IMR-90 (cell line): ENCODE measurements at regions not wholly inside any gene's neighbourhood (a gene's known extent, or its start where the extent isn't known, plus 50 kb on each side); places are given as distances from the start of the nearest gene placed in this dataset.

Experiments
- ATAC-seq: fragments of 200-7000 bp; cut with Tn5 transposase; 2 replicates; pipeline ENCODE4 v1.9.1; 2020; ENCODE audit warnings: low read depth, mild to moderate bottlenecking, moderate library complexity
- BruUV-seq: library from RNA; stranded (reverse); fragments of 400-500 nt; replicated peaks from 2 replicates; lab custom pipeline; 2021; lab: Mats Ljungman, UMichigan
- CTCF ChIA-PET: fragments of 300-600 bp; formaldehyde crosslinking; extraction: SDS; loops from one replicate; lab custom pipeline; 2021; ENCODE audit warnings: antibody characterized with exemption; lab: Yijun Ruan, JAX
- POLR2A ChIA-PET: fragments of 300-600 bp; sonication (Branson Sonifier 250); formaldehyde crosslinking; loops from one replicate; lab custom pipeline; 2022; ENCODE audit warnings: antibody characterized with exemption; ENCODE audit not compliant: unreplicated experiment; lab: Charles Lee
- DNase-seq: peaks from one replicate; pipeline ENCODE4 v3.0.0; 2013
- H2AFZ ChIP-seq: replicated peaks from 2 replicates; pipeline ENCODE3; 2013; ENCODE audit warnings: low read length, mild to moderate bottlenecking; ENCODE audit not compliant: poor library complexity
- H2AK5ac ChIP-seq: 2 replicates; pipeline ENCODE4 v1.6.1; 2013; ENCODE audit warnings: low read depth, low read length, inconsistent platforms
- H2AK9ac ChIP-seq: replicated peaks from 2 replicates; pipeline ENCODE3; 2013; ENCODE audit warnings: mild to moderate bottlenecking, low read depth, low read length, moderate library complexity; ENCODE audit not compliant: poor library complexity
- H2BK120ac ChIP-seq: 2 replicates; pipeline ENCODE4 v1.6.1; 2013; ENCODE audit warnings: low read depth, low read length, inconsistent platforms
- H2BK15ac ChIP-seq: 3 replicates; pipeline ENCODE4 v1.6.1; 2013; ENCODE audit warnings: low read depth, low read length, inconsistent platforms
- H2BK20ac ChIP-seq: 2 replicates; pipeline ENCODE4 v1.6.1; 2013; ENCODE audit warnings: low read depth, mild to moderate bottlenecking, inconsistent platforms, low read length, moderate library complexity
- H2BK5ac ChIP-seq: 2 replicates; pipeline ENCODE4 v1.6.1; 2013; ENCODE audit warnings: mild to moderate bottlenecking, low read depth, low read length, inconsistent platforms; ENCODE audit not compliant: poor library complexity, severe bottlenecking
- H3K14ac ChIP-seq: replicated peaks from 2 replicates; pipeline ENCODE4 v1.6.1; 2013; ENCODE audit warnings: low read depth, low read length, inconsistent platforms
- H3K18ac ChIP-seq: 2 replicates; pipeline ENCODE4 v1.6.1; 2013; ENCODE audit warnings: low read depth, low read length, control low read depth
- H3K23ac ChIP-seq: 2 replicates; pipeline ENCODE4 v1.6.1; 2013; ENCODE audit warnings: low read depth, low read length, inconsistent platforms
- H3K27ac ChIP-seq: 2 replicates; pipeline ENCODE4 v1.5.1; 2013; ENCODE audit warnings: mild to moderate bottlenecking, control low read depth, low read length; ENCODE audit not compliant: insufficient read depth
- H3K27me3 ChIP-seq: 2 replicates; pipeline ENCODE4 v1.6.1; 2013; ENCODE audit warnings: low read length; ENCODE audit not compliant: control insufficient read depth, insufficient read depth
- H3K36me3 ChIP-seq: 2 replicates; pipeline ENCODE4 v1.6.1; 2013; ENCODE audit warnings: low read length, mixed read lengths; ENCODE audit not compliant: control insufficient read depth, insufficient read depth
- H3K4ac ChIP-seq: 2 replicates; pipeline ENCODE4 v1.6.1; 2013; ENCODE audit warnings: low read depth, low read length, inconsistent platforms
- H3K4me1 ChIP-seq: 2 replicates; pipeline ENCODE4 v1.6.1; 2013; ENCODE audit warnings: low read length, mixed read lengths; ENCODE audit not compliant: control insufficient read depth, insufficient read depth
- H3K4me2 ChIP-seq: 2 replicates; pipeline ENCODE4 v1.6.1; 2013; ENCODE audit warnings: low read depth, mild to moderate bottlenecking, control low read depth, low read length, moderate library complexity
- H3K4me3 ChIP-seq: 2 replicates; pipeline ENCODE4 v1.5.1; 2013; ENCODE audit warnings: low read depth, mild to moderate bottlenecking, control low read depth, low read length, moderate library complexity; ENCODE audit not compliant: insufficient read depth
- H3K56ac ChIP-seq: 2 replicates; pipeline ENCODE4 v1.6.1; 2013; ENCODE audit warnings: low read length, inconsistent platforms; ENCODE audit not compliant: insufficient read depth; ENCODE audit errors: extremely low read depth
- H3K79me1 ChIP-seq, 2 experiments: 2 replicates each; pipeline ENCODE4 v1.6.1; 2013; ENCODE audit warnings: low read length in 2 of 2, inconsistent platforms in 1 of 2, low read depth in 1 of 2
- H3K9ac ChIP-seq: 2 replicates; pipeline ENCODE4 v1.6.1; 2013; ENCODE audit warnings: low read depth, low read length, control low read depth
- H3K9me1 ChIP-seq: 2 replicates; pipeline ENCODE4 v1.6.1; 2013; ENCODE audit warnings: low read length, inconsistent platforms; ENCODE audit not compliant: insufficient read depth
- H3K9me3 ChIP-seq: 2 replicates; pipeline ENCODE4 v1.6.1; 2013; ENCODE audit warnings: low read length; ENCODE audit not compliant: control insufficient read depth, insufficient read depth
- H4K20me1 ChIP-seq: 2 replicates; pipeline ENCODE4 v1.6.1; 2013; ENCODE audit warnings: low read length, inconsistent platforms; ENCODE audit not compliant: insufficient read depth
- H4K5ac ChIP-seq: 2 replicates; pipeline ENCODE4 v1.6.1; 2013; ENCODE audit warnings: mild to moderate bottlenecking, low read depth, low read length, control low read depth
- H4K8ac ChIP-seq, 2 experiments: 2 replicates each; pipeline ENCODE4 v1.6.1; 2013; ENCODE audit warnings: low read depth in 2 of 2, low read length in 2 of 2, control low read depth in 1 of 2, inconsistent platforms in 1 of 2
- H4K91ac ChIP-seq: 2 replicates; pipeline ENCODE4 v1.6.1; 2013; ENCODE audit warnings: low read depth, low read length, inconsistent platforms; ENCODE audit not compliant: insufficient read depth
- BHLHE40 ChIP-seq: fragments of 150-350 bp; IDR thresholded peaks from 2 replicates; pipeline ENCODE4 v1.6.1; 2016; ENCODE audit warnings: mild to moderate bottlenecking, low read depth, low read length
- CEBPB ChIP-seq: IDR thresholded peaks from 2 replicates; pipeline ENCODE4 v1.6.1; 2012; ENCODE audit warnings: low read depth, low read length, improper control_type of control experiment
- CHD1 ChIP-seq: IDR thresholded peaks from 2 replicates; pipeline ENCODE4 v1.6.1; 2012; ENCODE audit warnings: low read depth, low read length, improper control_type of control experiment
- CTCF ChIP-seq: conservative IDR thresholded peaks from 2 replicates; pipeline ENCODE4 v1.5.1; 2012; ENCODE audit warnings: mild to moderate bottlenecking, low read depth, low read length, improper control_type of control experiment
- ELK1 ChIP-seq: fragments of 150-350 bp; IDR thresholded peaks from 2 replicates; pipeline ENCODE4 v1.6.1; 2016; ENCODE audit warnings: low read depth, mild to moderate bottlenecking, low read length, moderate library complexity, borderline replicate concordance
- FOS ChIP-seq: fragments of 150-350 bp; IDR thresholded peaks from 2 replicates; pipeline ENCODE4 v1.6.1; 2016; ENCODE audit warnings: low read depth, low read length
- MAFK ChIP-seq: IDR thresholded peaks from 2 replicates; pipeline ENCODE4 v1.6.1; 2012; ENCODE audit warnings: low read depth, low read length, improper control_type of control experiment
- MAZ ChIP-seq: IDR thresholded peaks from 2 replicates; pipeline ENCODE4 v1.6.1; 2012; ENCODE audit warnings: low read depth, mild to moderate bottlenecking, low read length, improper control_type of control experiment, moderate library complexity, borderline replicate concordance
- MXI1 ChIP-seq: IDR thresholded peaks from 2 replicates; pipeline ENCODE4 v1.6.1; 2012; ENCODE audit warnings: low read depth, mild to moderate bottlenecking, low read length, moderate library complexity, borderline replicate concordance
- NFE2L2 ChIP-seq: fragments of 150-350 bp; IDR thresholded peaks from 2 replicates; pipeline ENCODE4 v1.6.1; 2016; ENCODE audit warnings: low read depth, mild to moderate bottlenecking, low read length
- POLR2A ChIP-seq: IDR thresholded peaks from 2 replicates; pipeline ENCODE4 v1.6.1; 2012; ENCODE audit warnings: mild to moderate bottlenecking, low read depth, low read length
- RAD21 ChIP-seq: IDR thresholded peaks from 2 replicates; pipeline ENCODE4 v1.6.1; 2012; ENCODE audit warnings: low read length, improper control_type of control experiment
- RCOR1 ChIP-seq: IDR thresholded peaks from 2 replicates; pipeline ENCODE4 v1.6.1; 2012; ENCODE audit warnings: mild to moderate bottlenecking, low read length, improper control_type of control experiment; ENCODE audit not compliant: insufficient replicate concordance
- RFX5 ChIP-seq: IDR thresholded peaks from 2 replicates; pipeline ENCODE4 v1.8.0; 2012; ENCODE audit warnings: low read depth, mild to moderate bottlenecking, low read length, moderate library complexity
- SMC3 ChIP-seq: fragments of 150-350 bp; IDR thresholded peaks from 2 replicates; pipeline ENCODE4 v1.6.1; 2016; ENCODE audit warnings: low read depth, mild to moderate bottlenecking, antibody characterized with exemption, low read length, moderate library complexity
- dilution Hi-C: fragments of 300-500 bp; cut with HindIII; formaldehyde crosslinking; loops from one replicate; pipeline ENCODE4 v1.14.3; 2018; ENCODE audit warnings: low sequenced_read_pairs; ENCODE audit not compliant: unreplicated experiment
- in situ Hi-C: fragments of 300-500 bp; cut with MboI; formaldehyde crosslinking; loops from 3 replicates; pipeline ENCODE4 v1.14.3; 2019; ENCODE audit warnings: low sequenced_read_pairs, inconsistent platforms, mixed read lengths
- intact Hi-C: fragments of 100-400 bp; cut with micrococcal nuclease; formaldehyde crosslinking; loops from 2 replicates; pipeline ENCODE4 v1.10.0; 2022
- TF ChIP-seq, protein P1 (sequence below): fragments of 150-350 bp; IDR thresholded peaks from 2 replicates; pipeline ENCODE4 v1.6.1; 2017; ENCODE audit warnings: mild to moderate bottlenecking, antibody characterized with exemption, low read length, low read depth

GRCh38 chrX:131843987-131844386 lies 179.1 kb upstream of the STK26 start:
- H3K36me3 ChIP-seq = no peaks in the 10 kb centered on the region
- DNase-seq (no peak), ATAC-seq (no peak)
- no peak overlapping the region for H2AK5ac ChIP-seq
- no peaks in the 10 kb centered on the region for H3K9me1 ChIP-seq
- BruUV-seq = no TSS peak
- H3K4me3 ChIP-seq = no peak overlapping the region
- no peak overlapping the region for H3K4ac ChIP-seq
- H3K27me3 ChIP-seq = peaks cover 8% of the 10 kb centered on the region
- H2AFZ ChIP-seq = no peak overlapping the region
- H2BK15ac ChIP-seq = no peak overlapping the region
- no peak overlapping the region for H2AK9ac ChIP-seq
- H3K4me1 ChIP-seq = no peaks in the 10 kb centered on the region
- H4K91ac ChIP-seq = no peak overlapping the region
- H2BK5ac ChIP-seq = no peak overlapping the region
- ChIA-PET CTCF (interaction anchor here (0.6 kb wide), 2 partner anchors 771 to 1415 kb away, joined by 3 read pairs; no protein-coding TSS in a partner anchor), POLR2A (no interaction called here)
- H3K4me2 ChIP-seq = no peak overlapping the region
- no peaks in the 10 kb centered on the region for H4K20me1 ChIP-seq
- dilution Hi-C loops (no loop called here), intact Hi-C loops (loop anchor here (5.0 kb wide), 1 partner anchor 768 kb away; no protein-coding TSS in a partner anchor), in situ Hi-C loops (loop anchor here (25.0 kb wide), 1 partner anchor 793 kb away; no protein-coding TSS in a partner anchor)
- H3K56ac ChIP-seq = no peak overlapping the region
- no peak overlapping the region for H3K14ac ChIP-seq
- TF ChIP-seq MXI1 (no peak), FOS (no peak), POLR2A (no peak), CHD1 (no peak), RFX5 (no peak), ELK1 (no peak), RAD21 (no peak), BHLHE40 (no peak), SMC3 (no peak), MAFK (no peak), CEBPB (no peak), NFE2L2 (no peak), MAZ (no peak), RCOR1 (no peak), CTCF (no peak)
- TF ChIP-seq, protein P1, sequence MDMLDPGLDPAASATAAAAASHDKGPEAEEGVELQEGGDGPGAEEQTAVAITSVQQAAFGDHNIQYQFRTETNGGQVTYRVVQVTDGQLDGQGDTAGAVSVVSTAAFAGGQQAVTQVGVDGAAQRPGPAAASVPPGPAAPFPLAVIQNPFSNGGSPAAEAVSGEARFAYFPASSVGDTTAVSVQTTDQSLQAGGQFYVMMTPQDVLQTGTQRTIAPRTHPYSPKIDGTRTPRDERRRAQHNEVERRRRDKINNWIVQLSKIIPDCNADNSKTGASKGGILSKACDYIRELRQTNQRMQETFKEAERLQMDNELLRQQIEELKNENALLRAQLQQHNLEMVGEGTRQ = no peak
- H3K27ac ChIP-seq = no peak overlapping the region
- H4K5ac ChIP-seq = no peak overlapping the region
- H3K18ac ChIP-seq = no peak overlapping the region
- no peak overlapping the region for H2BK20ac ChIP-seq
- no peaks in the 10 kb centered on the region for H3K79me1 ChIP-seq
- no peaks in the 10 kb centered on the region for H3K9me3 ChIP-seq
- no peak overlapping the region for H4K8ac ChIP-seq
- H2BK120ac ChIP-seq = no peak overlapping the region
- H3K23ac ChIP-seq = no peak overlapping the region
- no peak overlapping the region for H3K9ac ChIP-seq
